ENCODE measurements at regions not wholly inside any gene's neighbourhood (a gene's known extent, or its start where the extent isn't known, plus 50 kb on each side); places are given as distances from the start of the nearest gene placed in this dataset.

DNA sequence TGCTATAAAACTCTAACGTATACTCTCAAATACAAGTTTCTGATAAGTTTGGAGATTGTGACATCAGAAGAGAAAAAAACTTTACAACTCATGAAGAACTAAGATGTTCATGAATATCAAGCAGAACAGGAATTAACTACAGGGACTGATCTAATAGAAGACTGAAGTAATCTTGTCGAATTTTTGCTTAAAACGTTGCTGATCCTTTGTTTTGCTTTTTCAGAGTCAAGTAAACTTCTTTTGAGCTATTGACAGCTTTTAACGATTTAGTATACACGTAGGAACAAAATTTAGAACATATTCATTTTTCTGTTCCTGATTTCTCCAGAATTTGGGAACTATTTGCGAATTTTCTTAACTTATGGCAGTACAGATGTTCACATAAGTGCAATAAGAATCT, 610.2 kb downstream of the SI start:
- H3K4me1 ChIP-seq (ENCODE audit: insufficient read depth, low read length, severe bottlenecking), result no peaks in the 10 kb centered on the region
- H3K9me3 ChIP-seq (ENCODE audit: low read length), result no peaks in the 10 kb centered on the region
- no peak overlapping the region for H3K4me3 ChIP-seq (ENCODE audit: low read depth, low read length, poor library complexity, severe bottlenecking)
- H3F3A ChIP-seq (ENCODE audit: insufficient read depth, low read length), result no peaks in the 10 kb centered on the region
- no peak overlapping the region for H3K4me2 ChIP-seq (ENCODE audit: low read length)
- H3K36me3 ChIP-seq (ENCODE audit: insufficient read depth, low read length), result no peaks in the 10 kb centered on the region
- no peaks in the 10 kb centered on the region for H3K27me3 ChIP-seq (ENCODE audit: insufficient read depth, low read length)
- no peak overlapping the region for H3K27ac ChIP-seq (ENCODE audit: low read depth, low read length, poor library complexity, severe bottlenecking)
- H2AFZ ChIP-seq (ENCODE audit: low read length), result no peak overlapping the region
- TF ChIP-seq, protein P1, sequence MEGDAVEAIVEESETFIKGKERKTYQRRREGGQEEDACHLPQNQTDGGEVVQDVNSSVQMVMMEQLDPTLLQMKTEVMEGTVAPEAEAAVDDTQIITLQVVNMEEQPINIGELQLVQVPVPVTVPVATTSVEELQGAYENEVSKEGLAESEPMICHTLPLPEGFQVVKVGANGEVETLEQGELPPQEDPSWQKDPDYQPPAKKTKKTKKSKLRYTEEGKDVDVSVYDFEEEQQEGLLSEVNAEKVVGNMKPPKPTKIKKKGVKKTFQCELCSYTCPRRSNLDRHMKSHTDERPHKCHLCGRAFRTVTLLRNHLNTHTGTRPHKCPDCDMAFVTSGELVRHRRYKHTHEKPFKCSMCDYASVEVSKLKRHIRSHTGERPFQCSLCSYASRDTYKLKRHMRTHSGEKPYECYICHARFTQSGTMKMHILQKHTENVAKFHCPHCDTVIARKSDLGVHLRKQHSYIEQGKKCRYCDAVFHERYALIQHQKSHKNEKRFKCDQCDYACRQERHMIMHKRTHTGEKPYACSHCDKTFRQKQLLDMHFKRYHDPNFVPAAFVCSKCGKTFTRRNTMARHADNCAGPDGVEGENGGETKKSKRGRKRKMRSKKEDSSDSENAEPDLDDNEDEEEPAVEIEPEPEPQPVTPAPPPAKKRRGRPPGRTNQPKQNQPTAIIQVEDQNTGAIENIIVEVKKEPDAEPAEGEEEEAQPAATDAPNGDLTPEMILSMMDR (IDR thresholded peaks at IDR 0.05; ENCODE audit: low read length), result no peak
- no peak for TF ChIP-seq EZH2 (IDR thresholded peaks at IDR 0.05; ENCODE audit: borderline replicate concordance, low read length)
- H3K9me2 ChIP-seq (ENCODE audit: low read depth, low read length), result no peaks in the 10 kb centered on the region
- no peaks in the 10 kb centered on the region for H4K20me1 ChIP-seq (ENCODE audit: insufficient read depth, low read length)
- no peaks in the 10 kb centered on the region for H3K79me2 ChIP-seq (ENCODE audit: insufficient read depth, low read length)
- H3K9ac ChIP-seq (ENCODE audit: low read length), result no peak overlapping the region

DNA sequence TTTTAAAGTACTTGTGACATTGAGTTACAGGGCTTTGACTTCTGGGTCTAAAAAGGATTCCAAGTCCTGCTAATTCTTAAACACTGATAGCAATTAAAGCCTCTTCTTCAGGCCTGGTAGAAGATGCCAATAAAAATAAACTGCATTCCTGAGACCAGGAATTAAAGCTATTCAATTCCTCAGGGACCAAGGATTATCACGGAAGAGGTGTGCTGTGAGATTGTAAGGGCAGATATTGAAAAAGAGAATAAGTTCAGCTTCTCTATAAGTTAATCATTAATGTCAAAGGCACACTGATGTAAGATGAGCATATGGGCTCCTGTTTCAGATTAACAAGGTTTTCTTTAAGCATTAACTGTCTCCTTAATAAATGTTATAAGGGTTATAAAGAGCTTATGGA, 611.3 kb downstream of the SI start:
- Histone ChIP-seq H3K9me2 (ENCODE audit: low read depth, low read length) (no peaks in the 10 kb centered on the region), H3K9ac (ENCODE audit: low read length) (no peak overlapping the region), H3K79me2 (ENCODE audit: insufficient read depth, low read length) (no peaks in the 10 kb centered on the region), H4K20me1 (ENCODE audit: insufficient read depth, low read length) (no peaks in the 10 kb centered on the region), H3F3A (ENCODE audit: insufficient read depth, low read length) (no peaks in the 10 kb centered on the region), H3K27me3 (ENCODE audit: insufficient read depth, low read length) (no peaks in the 10 kb centered on the region), H3K36me3 (ENCODE audit: insufficient read depth, low read length) (no peaks in the 10 kb centered on the region), H3K9me3 (ENCODE audit: low read length) (no peaks in the 10 kb centered on the region), H3K27ac (ENCODE audit: low read depth, low read length, poor library complexity, severe bottlenecking) (no peak overlapping the region), H2AFZ (ENCODE audit: low read length) (no peak overlapping the region), H3K4me3 (ENCODE audit: low read depth, low read length, poor library complexity, severe bottlenecking) (no peak overlapping the region), H3K4me1 (ENCODE audit: insufficient read depth, low read length, severe bottlenecking) (no peaks in the 10 kb centered on the region), H3K4me2 (ENCODE audit: low read length) (no peak overlapping the region)
- TF ChIP-seq, protein P1 (IDR thresholded peaks at IDR 0.05; ENCODE audit: low read length), result no peak
- TF ChIP-seq EZH2 (IDR thresholded peaks at IDR 0.05; ENCODE audit: borderline replicate concordance, low read length), result no peak

DNA sequence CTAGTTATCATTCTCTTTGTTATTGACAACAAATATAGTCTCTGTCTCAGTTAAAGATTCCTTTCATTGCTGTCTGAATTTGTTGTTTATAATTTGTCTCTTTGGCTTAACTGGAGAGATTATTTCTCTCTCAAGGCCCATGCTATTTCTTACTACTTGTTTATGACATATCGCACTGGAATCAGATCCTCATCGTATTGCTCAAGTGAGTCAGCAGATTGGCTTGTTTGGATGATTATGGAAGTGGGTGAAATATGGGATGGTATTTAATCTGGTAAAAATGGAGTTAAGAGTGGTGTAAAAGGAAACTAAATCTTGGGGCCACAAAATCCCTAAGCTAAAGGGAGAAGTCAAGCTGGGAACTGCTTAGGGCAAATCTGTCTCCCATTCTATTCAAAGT, 613.1 kb downstream of the SI start:
- Histone ChIP-seq H3K4me3 (ENCODE audit: low read depth, low read length, poor library complexity, severe bottlenecking) (no peak overlapping the region), H3K27ac (ENCODE audit: low read depth, low read length, poor library complexity, severe bottlenecking) (no peak overlapping the region), H3F3A (ENCODE audit: insufficient read depth, low read length) (no peaks in the 10 kb centered on the region), H3K4me2 (ENCODE audit: low read length) (no peak overlapping the region), H4K20me1 (ENCODE audit: insufficient read depth, low read length) (no peaks in the 10 kb centered on the region), H3K79me2 (ENCODE audit: insufficient read depth, low read length) (no peaks in the 10 kb centered on the region), H3K4me1 (ENCODE audit: insufficient read depth, low read length, severe bottlenecking) (no peaks in the 10 kb centered on the region), H3K9me2 (ENCODE audit: low read depth, low read length) (no peaks in the 10 kb centered on the region), H3K27me3 (ENCODE audit: insufficient read depth, low read length) (no peaks in the 10 kb centered on the region), H3K36me3 (ENCODE audit: insufficient read depth, low read length) (no peaks in the 10 kb centered on the region), H3K9me3 (ENCODE audit: low read length) (no peaks in the 10 kb centered on the region), H3K9ac (ENCODE audit: low read length) (no peak overlapping the region), H2AFZ (ENCODE audit: low read length) (no peak overlapping the region)
- TF ChIP-seq EZH2 (IDR thresholded peaks at IDR 0.05; ENCODE audit: borderline replicate concordance, low read length), result no peak
- TF ChIP-seq, protein P1 (IDR thresholded peaks at IDR 0.05; ENCODE audit: low read length), result no peak
